ENCODE measurements at regions not wholly inside any gene's neighbourhood (a gene's known extent, or its start where the extent isn't known, plus 50 kb on each side); places are given as distances from the start of the nearest gene placed in this dataset.

DNA sequence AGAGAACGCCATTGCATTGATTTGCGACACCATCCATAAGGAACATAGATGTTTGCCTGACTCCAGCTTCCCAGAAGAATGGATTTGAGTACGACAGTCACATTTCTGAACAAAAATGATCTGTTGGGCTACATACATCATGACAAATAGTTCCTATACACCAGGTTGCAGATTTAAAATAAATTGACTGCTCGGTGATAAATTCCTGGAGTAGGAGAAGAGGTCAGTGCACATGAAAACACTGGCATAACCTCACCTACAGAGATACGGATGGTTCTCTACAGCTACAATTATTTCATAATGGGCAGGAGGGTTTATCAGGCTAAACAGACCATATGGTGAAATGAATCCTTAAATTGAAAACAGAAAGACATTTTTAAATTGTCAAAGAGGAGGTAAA, 316.5 kb upstream of the ADARB2 start:
- TF ChIP-seq YY1 (tag by site-specific recombination; IDR thresholded peaks at IDR 0.05) (no peak), CTCF (tag by site-specific recombination; IDR thresholded peaks at IDR 0.05) (no peak), ZFP3 (tag by site-specific recombination; IDR thresholded peaks at IDR 0.05; ENCODE audit: low read depth) (no peak), ZNF341 (tag by site-specific recombination; IDR thresholded peaks at IDR 0.05; ENCODE audit: low read depth) (no peak), ZNF747 (tag by site-specific recombination; IDR thresholded peaks at IDR 0.05) (no peak)
- TF ChIP-seq, protein P1, sequence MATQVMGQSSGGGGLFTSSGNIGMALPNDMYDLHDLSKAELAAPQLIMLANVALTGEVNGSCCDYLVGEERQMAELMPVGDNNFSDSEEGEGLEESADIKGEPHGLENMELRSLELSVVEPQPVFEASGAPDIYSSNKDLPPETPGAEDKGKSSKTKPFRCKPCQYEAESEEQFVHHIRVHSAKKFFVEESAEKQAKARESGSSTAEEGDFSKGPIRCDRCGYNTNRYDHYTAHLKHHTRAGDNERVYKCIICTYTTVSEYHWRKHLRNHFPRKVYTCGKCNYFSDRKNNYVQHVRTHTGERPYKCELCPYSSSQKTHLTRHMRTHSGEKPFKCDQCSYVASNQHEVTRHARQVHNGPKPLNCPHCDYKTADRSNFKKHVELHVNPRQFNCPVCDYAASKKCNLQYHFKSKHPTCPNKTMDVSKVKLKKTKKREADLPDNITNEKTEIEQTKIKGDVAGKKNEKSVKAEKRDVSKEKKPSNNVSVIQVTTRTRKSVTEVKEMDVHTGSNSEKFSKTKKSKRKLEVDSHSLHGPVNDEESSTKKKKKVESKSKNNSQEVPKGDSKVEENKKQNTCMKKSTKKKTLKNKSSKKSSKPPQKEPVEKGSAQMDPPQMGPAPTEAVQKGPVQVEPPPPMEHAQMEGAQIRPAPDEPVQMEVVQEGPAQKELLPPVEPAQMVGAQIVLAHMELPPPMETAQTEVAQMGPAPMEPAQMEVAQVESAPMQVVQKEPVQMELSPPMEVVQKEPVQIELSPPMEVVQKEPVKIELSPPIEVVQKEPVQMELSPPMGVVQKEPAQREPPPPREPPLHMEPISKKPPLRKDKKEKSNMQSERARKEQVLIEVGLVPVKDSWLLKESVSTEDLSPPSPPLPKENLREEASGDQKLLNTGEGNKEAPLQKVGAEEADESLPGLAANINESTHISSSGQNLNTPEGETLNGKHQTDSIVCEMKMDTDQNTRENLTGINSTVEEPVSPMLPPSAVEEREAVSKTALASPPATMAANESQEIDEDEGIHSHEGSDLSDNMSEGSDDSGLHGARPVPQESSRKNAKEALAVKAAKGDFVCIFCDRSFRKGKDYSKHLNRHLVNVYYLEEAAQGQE (tag by site-specific recombination; IDR thresholded peaks at IDR 0.05), result no peak
